ENCODE measurements at regions not wholly inside any gene's neighbourhood (a gene's known extent, or its start where the extent isn't known, plus 50 kb on each side); places are given as distances from the start of the nearest gene placed in this dataset.

- TF ChIP-seq CTCF (IDR thresholded peaks at IDR 0.05) (no peak), POLR2A (IDR thresholded peaks at IDR 0.05) (no peak)
Measured at GRCh38 chr17:69692171-69692570, 277.7 kb downstream of the MAP2K6 start.

Data from testis (tissue), 2 donors.